Hematopoietic multipotent progenitor cell treated with erythropoietin and hydrocortisone succinate and interleukin-3 and kit ligand, for 4 days (in vitro differentiated cells): ENCODE measurements at regions not wholly inside any gene's neighbourhood (a gene's known extent, or its start where the extent isn't known, plus 50 kb on each side); places are given as distances from the start of the nearest gene placed in this dataset.

ENCODE experiments used
- DNase-seq: peaks from one replicate; pipeline ENCODE4 v3.0.0-alpha.2; 2015

DNA sequence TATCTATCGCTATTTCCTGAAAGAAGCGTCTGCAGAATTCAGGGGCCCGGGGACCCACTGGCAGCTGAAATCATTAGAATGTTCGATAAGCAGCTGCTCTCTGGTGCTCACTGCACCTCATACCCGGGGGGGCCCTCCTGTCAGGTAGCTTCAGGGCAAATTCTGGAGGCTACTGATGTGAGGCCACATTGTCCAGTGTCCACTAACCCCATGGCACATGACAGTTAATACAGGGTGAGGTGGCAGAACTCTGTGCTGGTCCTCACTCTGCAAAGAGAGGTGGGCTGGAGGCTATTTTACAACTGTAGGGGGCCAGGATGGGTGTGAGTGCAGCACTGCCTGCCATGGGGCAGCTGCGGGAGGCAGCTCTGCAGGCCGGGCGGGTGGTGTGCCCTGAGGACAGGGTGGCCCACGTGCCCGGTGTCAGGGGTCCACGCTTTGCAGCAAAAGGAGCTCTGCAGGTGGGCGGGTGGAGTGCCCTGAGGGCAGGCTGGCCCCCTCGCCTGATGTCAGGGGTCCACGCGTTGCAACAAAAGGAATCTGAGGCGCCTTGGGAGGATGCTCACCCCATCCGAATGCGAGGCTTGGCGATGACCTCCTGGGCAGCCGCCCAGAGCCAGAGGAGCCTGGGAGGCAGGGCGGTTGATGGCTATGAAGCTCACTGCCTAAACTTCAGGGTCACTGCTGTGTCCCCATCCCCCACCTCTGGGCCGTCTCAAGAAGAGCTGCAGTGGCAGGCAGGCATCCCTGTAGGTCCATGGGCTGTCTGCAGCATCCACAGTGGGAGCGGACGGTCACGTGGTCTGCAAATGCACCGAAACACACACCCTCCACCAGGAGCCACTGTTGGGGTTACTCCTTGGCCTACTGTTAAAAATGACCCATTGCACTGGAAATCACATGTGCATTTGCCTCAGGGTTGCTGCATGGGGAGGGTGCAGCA is 207.0 kb upstream of the SALL3 start:
- no peak for DNase-seq

DNA sequence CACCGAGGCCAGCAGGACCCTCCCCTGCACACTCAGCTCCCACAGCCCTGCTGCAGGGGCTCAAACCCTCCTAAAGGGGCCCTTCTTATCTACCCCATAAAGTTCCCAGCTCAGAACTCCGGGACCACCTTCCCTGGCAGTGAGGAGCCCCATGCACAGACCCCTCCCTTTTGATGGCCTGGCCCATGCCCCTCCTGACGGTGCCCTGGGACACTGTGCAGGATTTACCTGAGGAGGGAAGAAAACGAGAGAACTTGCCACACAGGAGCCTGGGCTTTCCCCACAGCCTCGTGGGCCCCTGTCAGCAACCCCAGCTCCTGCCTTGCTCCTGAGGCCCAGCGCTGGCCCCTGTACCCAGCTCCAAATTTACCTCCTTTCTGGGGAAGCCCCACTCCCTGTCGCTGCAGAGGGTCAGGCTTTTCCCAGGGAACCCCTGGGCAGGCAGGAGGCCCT is 206.3 kb upstream of the SALL3 start:
- no peak for DNase-seq

- no peak for DNase-seq
These were observed 205.8 kb upstream of the SALL3 start for GRCh38 chr18:78773819-78774218.

- no peak for DNase-seq
These were observed 204.9 kb upstream of the SALL3 start for GRCh38 chr18:78774741-78775141.

DNA sequence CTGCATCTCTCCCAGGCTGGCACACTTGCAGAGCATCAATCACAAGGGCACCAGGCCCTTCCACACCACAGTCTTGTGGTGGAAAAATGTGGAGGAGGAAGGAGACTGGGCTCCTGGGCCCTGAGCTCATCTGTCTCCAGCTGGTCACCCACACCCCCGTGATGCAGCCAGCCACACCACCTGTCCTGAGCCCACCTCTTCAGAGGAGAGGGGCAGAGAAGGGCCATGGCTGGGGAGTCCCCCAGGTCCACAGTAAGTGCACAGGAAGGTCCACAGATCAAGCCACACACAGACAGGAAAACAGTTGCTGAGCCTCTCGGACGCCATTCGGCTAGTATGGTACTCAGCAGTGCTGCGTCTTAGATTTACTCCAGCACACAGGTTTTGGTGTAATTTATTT is 203.5 kb upstream of the SALL3 start:
- no peak for DNase-seq

DNA sequence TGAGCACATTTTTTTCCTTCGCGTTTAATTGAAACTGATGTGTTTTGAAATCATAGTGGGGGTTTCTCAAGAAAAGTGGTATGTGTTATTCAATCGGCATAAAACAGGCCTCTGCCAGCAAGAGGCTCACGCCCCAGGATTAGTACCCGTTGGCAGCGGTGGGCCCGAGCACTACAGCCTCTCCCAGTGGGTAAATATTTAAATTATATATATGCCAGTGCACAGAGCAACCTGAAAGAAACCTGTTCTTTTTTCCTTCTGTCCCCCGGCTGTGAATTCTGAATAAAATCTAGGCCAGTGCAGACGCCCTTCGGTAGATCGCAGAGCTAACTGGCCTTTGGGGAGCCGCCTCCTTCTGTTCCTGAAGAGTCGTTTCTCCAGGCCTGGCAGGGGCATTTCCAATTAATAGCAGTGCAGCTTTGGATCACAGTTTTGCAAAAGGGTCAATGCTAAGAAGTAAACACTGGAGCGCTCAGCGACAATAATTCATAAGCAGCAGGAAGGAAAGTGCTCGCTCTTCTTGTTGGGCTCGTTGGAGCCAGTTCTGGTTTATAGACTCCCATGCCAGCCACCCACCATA is 202.8 kb upstream of the SALL3 start:
- DNase-seq, result no peak

DNA sequence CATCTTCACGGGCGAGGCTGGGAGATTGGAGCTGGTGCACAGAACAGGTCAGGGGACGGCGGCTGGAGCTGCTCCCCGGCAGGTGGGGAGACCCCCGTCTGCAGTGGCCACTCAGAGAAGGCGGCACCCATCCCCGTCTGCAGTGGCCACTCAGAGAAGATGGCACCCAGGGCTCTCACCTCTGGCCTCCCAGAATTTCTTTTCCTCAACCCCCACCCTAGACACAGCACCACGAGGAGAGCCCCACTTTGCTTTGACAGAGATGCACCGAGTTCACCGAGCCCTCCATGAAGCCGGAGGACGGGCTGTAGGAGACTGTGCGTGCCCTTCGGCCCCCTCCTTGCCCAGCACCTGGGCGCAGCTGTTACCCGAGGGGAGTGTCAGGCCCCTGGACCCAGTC is 201.6 kb upstream of the SALL3 start:
- no peak for DNase-seq

- no peak for DNase-seq
These were observed 201.0 kb upstream of the SALL3 start for GRCh38 chr18:78778651-78779050.

GRCh38 chr18:78779996-78780718 is 199.5 kb upstream of the SALL3 start:
- DNase-seq, result no peak

- no peak for DNase-seq
These were observed 198.7 kb upstream of the SALL3 start for GRCh38 chr18:78780719-78781600.

GRCh38 chr18:78781601-78781960 is 198.0 kb upstream of the SALL3 start:
- DNase-seq, result no peak

DNA sequence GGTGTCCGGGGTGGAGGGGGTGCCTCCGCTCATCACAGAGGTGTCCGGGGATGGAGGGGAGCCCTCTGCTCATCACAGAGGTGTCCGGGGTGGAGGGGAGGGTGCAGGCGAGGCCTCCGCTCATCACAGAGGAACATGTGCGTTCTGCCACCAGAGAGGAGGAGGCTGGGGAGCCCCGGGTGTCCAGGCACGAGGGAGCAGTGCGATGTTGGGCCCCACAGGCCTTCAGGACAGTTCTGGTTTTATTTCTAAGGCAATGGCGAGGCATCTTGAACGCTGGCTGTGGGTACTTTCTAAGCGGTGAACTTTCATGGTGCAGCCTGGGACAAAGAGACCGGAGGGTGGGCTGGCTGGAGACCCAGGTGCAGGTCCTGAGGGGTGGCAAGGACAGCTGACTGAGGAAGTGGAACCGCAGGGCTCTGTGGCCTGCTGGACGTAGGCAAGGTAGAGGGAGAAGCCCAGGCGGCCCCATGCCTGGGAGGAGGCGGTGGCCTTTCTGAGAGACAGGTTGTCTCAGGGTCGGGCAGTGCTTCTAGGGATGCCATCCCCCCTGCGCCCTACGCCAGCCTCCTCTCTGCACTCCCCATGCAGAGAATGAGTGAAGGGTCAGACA is 196.6 kb upstream of the SALL3 start:
- DNase-seq, result no peak

GRCh38 chr18:78783564-78783960 is 196.1 kb upstream of the SALL3 start:
- DNase-seq, result no peak

- DNase-seq, result no peak
These were observed 194.8 kb upstream of the SALL3 start for GRCh38 chr18:78784861-78785260.

DNA sequence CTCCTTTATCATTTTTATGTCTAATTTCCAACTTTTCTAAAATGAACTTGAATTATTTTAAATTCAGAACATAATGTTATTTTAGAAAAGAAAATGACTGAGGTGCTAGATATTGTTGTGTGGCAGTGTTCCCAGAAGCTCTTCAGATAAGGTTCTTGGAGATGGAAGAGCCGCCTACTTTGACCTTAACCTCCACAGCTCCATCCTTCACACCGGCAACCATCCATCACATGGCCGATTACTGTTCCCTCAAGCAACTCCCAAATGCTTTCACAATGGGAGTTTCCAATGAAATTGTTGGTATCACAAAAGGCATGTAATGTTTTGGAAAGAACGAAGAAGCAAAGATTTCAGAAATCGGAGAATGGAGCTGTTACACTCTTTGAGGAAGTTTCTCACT is 193.9 kb upstream of the SALL3 start:
- DNase-seq, result no peak

DNA sequence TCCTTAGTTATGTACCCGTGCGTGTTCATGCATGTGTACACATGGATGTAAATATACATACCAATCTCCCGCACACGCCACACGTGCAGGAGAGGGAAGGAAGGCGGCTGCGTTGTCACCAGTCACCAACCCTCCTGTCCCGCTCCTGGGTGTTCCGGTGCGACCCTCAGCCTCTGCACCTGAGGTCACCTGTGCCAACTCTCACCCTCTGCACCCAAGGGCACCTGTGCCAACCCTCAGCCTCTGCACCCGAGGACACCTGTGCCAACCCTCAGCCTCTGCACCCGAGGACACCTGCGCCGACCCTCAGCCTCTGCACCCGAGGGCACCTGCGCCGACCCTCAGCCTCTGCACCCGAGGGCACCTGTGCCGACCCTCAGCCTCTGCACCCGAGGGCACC is 192.8 kb upstream of the SALL3 start:
- no peak for DNase-seq

GRCh38 chr18:78787751-78788150 is 191.9 kb upstream of the SALL3 start:
- no peak for DNase-seq

DNA sequence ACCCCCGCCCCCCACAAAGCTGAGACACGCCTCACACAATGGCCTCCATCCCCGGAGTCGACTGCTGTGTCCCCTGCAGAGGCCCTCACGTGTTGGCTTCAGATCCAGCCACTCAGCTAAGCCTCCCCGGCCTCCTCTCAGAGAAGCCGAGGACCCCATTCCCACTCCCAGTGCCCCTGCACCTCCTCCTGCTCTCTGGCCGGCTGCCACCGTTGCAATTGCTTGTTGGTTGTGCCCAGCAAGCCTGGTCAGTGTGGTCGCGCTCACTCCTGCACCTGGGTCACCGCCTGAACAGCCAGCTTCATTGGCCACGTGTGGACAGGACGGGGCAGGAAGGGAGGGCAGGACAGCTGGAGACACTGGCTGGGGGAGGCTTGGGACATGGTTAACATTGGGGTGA is 191.5 kb upstream of the SALL3 start:
- no peak for DNase-seq

- no peak for DNase-seq
These were observed 189.8 kb upstream of the SALL3 start for GRCh38 chr18:78789850-78790249.

DNA sequence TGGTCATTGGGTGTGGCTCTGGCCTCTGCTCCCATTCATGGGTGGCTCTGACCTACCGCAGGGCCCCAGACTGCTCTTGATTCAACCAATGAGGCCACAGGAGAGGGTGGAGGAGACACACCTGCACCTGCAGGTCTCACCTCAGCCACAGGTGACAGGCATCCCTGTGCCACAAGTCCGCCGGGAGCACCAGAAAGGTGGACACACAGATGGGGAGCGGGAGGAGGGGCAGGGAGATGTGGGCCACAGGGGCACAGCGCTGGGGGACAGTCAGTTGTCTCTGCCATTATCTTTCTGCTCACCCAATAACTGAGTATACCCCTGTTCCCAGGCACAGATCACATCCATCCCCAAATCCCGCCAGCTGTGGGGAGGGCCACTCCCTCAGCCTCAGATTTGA is 189.1 kb upstream of the SALL3 start:
- no peak for DNase-seq

DNA sequence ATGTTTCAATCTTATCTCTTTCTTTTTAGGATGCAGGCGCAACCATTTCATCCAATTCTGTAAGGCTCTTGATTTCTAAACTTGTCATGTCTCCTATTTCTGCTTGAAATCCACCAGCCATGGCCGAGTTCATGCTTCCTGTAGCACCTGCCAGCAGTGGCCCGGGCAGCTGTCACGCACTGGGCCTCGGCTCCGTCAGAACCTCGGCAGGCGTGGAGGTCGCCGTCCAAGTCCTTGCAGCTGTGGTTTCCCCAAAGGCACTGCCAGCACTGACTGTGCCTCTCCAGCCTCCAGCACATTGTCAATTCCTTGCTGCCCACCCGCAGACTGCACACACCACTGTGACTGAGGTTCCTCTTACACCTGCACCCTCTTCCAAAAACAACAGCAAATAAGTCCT is 188.7 kb upstream of the SALL3 start:
- DNase-seq, result no peak

- DNase-seq, result no peak
These were observed 187.5 kb upstream of the SALL3 start for GRCh38 chr18:78792094-78792493.
